GM21515 (cell line): ENCODE measurements at regions not wholly inside any gene's neighbourhood (a gene's known extent, or its start where the extent isn't known, plus 50 kb on each side); places are given as distances from the start of the nearest gene placed in this dataset.

Experiments
- ATAC-seq: cut with Tn5 transposase; IDR thresholded peaks from one replicate; pipeline ENCODE4 v1.9.1; 2021; ENCODE audit not compliant: unreplicated experiment

GRCh38 chr5:98031926-98032325, 741.5 kb upstream of the RGMB start:
- no peak for ATAC-seq

GRCh38 chr5:98041661-98042060, 731.8 kb upstream of the RGMB start:
- no peak for ATAC-seq

DNA sequence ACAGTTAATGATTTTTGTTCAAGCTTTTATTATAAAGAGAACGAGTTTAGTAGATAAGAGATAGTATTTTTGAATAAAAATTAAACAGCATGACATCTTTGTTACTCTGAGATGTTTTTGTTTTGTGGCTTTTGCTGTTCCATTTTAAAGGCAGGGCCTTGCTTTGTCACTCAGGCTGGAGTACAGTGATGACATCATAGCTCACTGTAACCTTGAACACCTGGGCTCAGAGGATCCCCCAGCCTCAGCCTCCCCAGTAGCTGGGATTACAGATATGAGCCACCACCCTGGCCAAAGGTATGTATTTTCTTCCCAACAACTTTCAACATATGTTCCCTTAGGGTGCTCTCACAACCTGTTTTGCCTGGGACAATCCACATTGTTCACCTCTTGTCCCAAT, 730.9 kb upstream of the RGMB start:
- ATAC-seq = no peak

DNA sequence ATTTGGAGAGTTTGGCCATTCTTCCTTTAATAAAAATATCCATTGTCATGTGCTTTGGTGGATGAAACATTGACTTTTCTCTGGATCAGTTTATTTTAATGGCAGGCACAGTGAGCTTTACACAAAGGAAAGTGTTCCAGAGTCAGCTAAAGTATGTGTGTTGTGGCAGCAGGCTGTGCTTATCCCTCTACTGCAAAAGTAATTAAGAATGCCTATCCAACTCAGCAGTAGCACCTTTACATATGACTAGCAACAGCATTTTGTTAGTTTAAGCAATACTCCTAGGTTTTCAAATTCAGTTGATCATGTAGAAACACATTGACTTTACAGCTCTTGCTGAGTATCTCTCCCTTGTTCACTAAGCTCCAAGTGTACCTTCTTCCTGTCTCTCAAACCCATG, 730.5 kb upstream of the RGMB start:
- no peak for ATAC-seq

- ATAC-seq = no peak
These were observed 722.9 kb upstream of the RGMB start for GRCh38 chr5:98050583-98050982.

DNA sequence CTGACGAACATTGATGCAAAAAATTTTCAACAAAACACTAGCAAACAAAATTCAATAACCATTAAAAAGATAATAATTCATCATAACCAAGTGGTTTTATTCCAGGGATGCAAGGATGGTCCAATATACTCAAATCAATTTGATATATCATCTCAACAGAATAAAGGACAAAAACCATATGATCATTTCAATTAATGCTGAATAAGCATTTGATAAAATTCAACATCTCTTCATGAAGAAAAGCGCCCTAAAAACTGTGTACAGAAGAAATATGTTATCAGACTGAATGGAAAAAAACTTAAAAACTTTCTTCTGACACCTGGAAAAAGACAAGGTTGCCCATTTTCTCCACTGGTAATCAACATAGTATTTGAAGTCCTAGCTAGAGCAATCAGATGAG, 720.3 kb upstream of the RGMB start:
- ATAC-seq = no peak

DNA sequence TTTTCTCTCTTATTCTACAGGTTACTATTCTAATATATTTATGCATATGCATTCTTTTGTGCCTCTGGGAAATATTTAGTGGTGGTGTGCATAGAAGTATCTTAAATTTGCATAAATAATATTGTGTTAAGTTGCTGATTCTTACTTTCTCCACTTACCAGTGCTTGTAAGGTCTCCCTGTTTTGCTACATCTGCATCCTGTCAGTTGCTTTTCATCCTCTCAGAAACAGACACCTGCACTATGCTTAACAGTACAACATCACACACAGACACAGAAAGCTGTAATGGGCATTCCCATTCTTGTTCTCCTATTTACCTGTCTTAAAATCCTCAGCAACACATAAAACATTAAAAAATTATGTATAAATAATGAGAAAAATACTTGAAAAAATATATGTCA, 713.3 kb upstream of the RGMB start:
- no peak for ATAC-seq

DNA sequence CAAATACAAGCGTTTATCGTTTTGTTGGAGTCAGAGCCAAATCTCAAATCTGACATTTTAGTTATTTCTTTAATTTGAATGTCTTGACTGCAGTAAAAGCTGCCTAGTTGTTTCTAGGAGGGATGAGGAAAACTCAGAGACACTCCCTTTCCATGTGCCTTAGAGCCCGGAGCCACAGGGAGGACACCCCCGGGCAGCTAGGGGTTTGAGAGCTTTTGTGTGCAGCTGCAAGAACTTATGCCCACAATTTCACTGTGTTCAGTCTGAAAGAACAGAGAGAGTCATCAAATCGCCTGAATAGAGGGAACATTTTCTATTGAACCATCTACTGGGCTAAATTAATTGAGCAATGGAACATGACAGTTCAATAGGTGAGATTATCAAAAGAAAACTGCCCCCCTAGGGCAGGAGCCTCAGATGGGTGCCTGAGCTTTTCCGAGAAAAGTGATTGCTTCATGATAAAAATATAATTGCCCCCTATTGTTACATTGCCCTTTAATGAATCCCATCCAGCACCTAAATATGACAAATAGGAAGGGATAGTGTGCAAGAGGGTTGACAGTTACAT, 709.3 kb upstream of the RGMB start:
- ATAC-seq = no peak

GRCh38 chr5:98065261-98065909, 708.1 kb upstream of the RGMB start:
- no peak for ATAC-seq

GRCh38 chr5:98066910-98067309, 706.6 kb upstream of the RGMB start:
- no peak for ATAC-seq

DNA sequence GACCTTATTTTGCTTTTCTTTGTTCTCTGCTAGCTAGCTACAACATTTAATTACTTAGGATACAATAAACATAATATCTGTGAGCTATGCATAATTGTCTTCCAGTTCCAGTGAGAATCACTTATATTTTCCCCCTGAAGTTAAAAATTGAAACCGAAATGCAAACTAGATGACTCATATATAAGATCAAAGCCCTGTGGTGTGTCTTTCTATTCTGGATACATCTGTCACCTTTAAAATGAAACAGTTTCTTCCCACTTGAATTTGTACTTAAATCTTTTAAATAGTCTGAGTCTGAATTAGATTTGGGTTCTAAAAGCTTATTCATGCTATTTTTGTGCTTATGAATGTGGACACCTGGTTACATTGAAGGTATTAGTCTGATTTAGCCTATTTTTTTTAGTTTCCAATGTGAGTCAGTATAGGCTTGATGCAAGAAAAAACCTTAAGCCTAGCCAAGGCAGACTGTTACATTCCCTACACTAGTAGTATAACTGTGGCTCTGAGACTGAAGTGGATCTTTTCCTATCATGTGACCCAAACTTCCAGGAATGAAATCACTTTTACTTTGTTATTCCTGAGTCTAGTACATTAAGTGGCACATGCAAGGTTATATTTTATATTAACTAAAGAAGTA, 703.5 kb upstream of the RGMB start:
- ATAC-seq = peak; percentile 70

GRCh38 chr5:98072921-98073320, 700.5 kb upstream of the RGMB start:
- ATAC-seq = no peak

- no peak for ATAC-seq
These were observed 697.0 kb upstream of the RGMB start for GRCh38 chr5:98076501-98076900.

GRCh38 chr5:98085593-98085992, 687.9 kb upstream of the RGMB start:
- no peak for ATAC-seq

GRCh38 chr5:98095072-98095471, 678.4 kb upstream of the RGMB start:
- ATAC-seq = no peak

GRCh38 chr5:98096155-98096554, 677.3 kb upstream of the RGMB start:
- no peak for ATAC-seq

- ATAC-seq = no peak
These were observed 673.9 kb upstream of the RGMB start for GRCh38 chr5:98099448-98100105.

DNA sequence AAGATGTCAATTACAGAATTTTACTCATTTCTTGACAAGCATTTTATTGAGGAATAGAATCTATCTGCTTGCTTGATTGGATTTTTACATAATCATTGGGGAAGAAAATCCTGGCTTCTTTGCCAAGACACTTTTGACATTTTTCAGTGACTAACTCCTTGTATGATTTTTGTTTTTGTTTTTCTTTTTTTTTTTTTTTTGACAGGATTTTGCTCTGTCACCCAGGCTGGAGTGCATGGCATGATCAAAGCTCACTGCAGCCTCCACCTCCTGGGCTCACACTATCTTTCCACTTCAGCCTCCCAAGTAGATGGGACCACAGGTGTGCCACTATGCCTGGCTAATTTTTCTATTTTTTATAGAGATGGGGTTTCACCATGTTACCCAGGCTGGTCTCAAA, 672.3 kb upstream of the RGMB start:
- no peak for ATAC-seq

- ATAC-seq = no peak
These were observed 670.5 kb upstream of the RGMB start for GRCh38 chr5:98102936-98103335.

- no peak for ATAC-seq
These were observed 669.7 kb upstream of the RGMB start for GRCh38 chr5:98103807-98104206.

DNA sequence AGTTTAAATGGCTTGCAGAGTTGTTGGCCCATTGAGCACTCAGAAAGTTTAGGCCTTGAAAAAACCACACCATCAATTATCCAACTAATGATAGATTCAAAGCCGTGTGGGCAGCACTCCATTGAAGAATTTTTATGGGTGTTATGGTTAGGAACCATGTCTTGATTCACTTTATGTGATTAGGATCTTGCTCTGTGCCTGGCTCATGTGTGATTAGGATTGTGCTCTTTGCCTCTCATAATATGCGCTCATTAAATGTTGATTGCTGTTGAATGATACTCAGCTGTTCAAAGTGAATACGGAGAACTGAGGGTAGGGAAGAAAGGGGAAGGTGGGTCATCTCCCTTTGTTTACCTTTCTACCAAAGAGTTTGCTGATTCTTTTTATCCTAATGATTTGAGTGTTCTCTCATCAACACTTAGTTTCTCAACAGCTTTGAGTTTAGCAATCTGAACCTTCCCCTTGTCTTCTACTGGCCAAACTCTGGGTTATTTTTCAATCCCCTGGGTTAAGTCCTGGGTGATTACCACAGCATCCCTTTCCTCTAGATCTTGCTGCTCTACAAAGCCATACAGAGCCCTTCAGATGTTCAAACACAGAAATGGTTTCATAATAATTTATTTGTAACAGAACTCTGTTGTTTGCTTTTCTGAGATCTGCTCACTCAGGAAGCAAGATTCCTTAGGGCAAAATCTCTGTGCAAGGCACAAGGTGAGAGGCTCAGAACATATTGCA, 668.8 kb upstream of the RGMB start:
- no peak for ATAC-seq

GRCh38 chr5:98105681-98106080, 667.8 kb upstream of the RGMB start:
- no peak for ATAC-seq
